H7 (cell line): ENCODE measurements at regions not wholly inside any gene's neighbourhood (a gene's known extent, or its start where the extent isn't known, plus 50 kb on each side); places are given as distances from the start of the nearest gene placed in this dataset.

ENCODE experiments used
- DNase-seq: peaks from one replicate; pipeline ENCODE4 v3.0.0; 2012
- H3K27me3 ChIP-seq: 2 replicates; pipeline ENCODE4 v1.6.0; 2011; ENCODE audit warnings: mild to moderate bottlenecking, low read length; ENCODE audit not compliant: control insufficient read depth, insufficient read depth
- H3K36me3 ChIP-seq: replicated peaks from 2 replicates; pipeline ENCODE4 v1.5.1; 2011; ENCODE audit warnings: low read length; ENCODE audit not compliant: control insufficient read depth, insufficient read depth
- H3K4me3 ChIP-seq: 2 replicates; pipeline ENCODE4 v1.5.1; 2011; ENCODE audit warnings: low read depth, mild to moderate bottlenecking, control low read depth, low read length, moderate library complexity; ENCODE audit not compliant: insufficient read depth

- no peaks in the 10 kb centered on the region for H3K27me3 ChIP-seq
- H3K36me3 ChIP-seq, result no peaks in the 10 kb centered on the region
- H3K4me3 ChIP-seq, result no peak overlapping the region
- DNase-seq, result no peak
Observed at GRCh38 chr5:87769157-87769556, 356.4 kb upstream of the CCNH start.

GRCh38 chr5:87768190-87768589 is 355.5 kb upstream of the CCNH start:
- Histone ChIP-seq H3K4me3 (no peak overlapping the region), H3K36me3 (no peaks in the 10 kb centered on the region), H3K27me3 (no peaks in the 10 kb centered on the region)
- no peak for DNase-seq

GRCh38 chr5:87765009-87765408 is 352.3 kb upstream of the CCNH start:
- Histone ChIP-seq H3K36me3 (no peaks in the 10 kb centered on the region), H3K27me3 (no peaks in the 10 kb centered on the region), H3K4me3 (no peak overlapping the region)
- DNase-seq, result no peak

DNA sequence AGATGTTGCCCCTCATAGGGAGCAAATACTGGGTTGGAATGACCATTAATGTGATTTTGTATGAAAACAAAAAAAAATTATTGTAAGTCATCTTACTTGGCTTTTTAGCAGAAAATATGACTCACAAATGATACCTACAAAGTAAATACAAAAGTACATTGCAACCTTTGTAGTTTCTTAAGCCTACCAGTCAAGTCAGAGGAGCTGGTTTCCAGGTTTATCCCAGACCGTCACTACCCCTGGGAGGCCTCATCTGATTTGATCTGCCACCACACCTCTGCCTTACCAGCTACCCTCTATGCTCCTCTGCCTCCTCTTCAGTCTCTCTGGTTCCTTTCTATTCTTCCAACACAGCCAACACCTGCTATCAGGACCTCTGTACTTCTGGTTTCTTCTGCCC is 349.9 kb upstream of the CCNH start:
- Histone ChIP-seq H3K4me3 (no peak overlapping the region), H3K36me3 (no peaks in the 10 kb centered on the region), H3K27me3 (no peaks in the 10 kb centered on the region)
- DNase-seq, result no peak

- H3K27me3 ChIP-seq, result no peaks in the 10 kb centered on the region
- H3K36me3 ChIP-seq, result no peaks in the 10 kb centered on the region
- no peak overlapping the region for H3K4me3 ChIP-seq
- DNase-seq, result no peak
Observed at GRCh38 chr5:87756951-87757350, 344.2 kb upstream of the CCNH start.

DNA sequence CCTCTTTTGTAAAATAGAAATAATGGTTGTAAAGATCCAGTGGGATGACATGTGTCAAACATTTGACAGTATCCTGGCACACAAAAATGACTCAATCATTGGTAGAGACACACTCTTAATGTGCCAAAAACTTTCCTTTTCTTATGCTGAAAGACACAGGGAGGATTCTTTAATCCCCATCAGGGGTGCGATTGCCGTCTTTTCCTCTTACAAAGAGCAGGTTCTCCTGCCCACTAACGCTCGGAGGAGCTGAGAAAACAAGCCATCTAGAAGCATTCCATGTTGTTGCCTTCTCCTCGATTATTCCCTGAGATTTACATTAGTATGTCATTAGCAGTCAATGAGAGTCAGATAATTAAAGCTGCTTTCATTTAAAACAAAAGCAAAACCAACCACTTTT is 342.6 kb upstream of the CCNH start:
- Histone ChIP-seq H3K36me3 (no peaks in the 10 kb centered on the region), H3K27me3 (no peaks in the 10 kb centered on the region), H3K4me3 (no peak overlapping the region)
- DNase-seq, result peak; percentile 14

DNA sequence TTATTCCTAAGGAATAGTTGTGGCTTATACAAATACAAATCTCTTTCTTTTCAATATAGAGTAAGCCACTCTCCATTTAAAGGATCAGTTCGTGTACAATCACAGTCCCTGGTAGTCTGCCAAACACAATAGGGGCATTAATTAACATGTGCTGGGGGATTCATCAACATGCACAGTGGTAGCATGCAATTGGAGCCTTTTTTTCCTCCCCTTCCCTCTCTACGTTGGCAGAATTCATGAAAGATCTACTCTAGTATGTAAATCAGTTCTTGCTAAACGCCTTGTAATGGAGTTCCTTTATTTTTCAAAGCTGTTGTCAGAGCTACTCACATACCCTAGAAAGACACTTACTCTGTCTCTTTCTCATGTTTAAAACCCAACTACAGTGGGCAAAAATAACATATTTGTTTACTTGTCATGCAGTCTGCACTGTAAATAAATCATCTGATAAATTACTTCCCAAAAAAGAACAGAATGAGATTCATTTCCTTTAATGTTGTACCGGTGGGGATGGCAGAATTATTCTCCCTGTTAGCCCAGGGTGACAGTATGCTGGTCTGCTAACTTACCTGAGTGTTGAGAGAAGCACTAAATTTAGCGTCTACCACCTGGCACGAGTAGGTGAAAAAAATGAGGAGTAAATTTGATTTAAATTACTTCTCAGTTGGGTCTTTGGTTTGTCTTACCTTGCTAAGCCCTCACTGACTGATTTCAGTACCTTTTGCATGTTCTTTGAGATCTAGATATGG is 341.5 kb upstream of the CCNH start:
- H3K27me3 ChIP-seq, result no peaks in the 10 kb centered on the region
- no peak for DNase-seq
- H3K36me3 ChIP-seq, result no peaks in the 10 kb centered on the region
- no peak overlapping the region for H3K4me3 ChIP-seq

DNA sequence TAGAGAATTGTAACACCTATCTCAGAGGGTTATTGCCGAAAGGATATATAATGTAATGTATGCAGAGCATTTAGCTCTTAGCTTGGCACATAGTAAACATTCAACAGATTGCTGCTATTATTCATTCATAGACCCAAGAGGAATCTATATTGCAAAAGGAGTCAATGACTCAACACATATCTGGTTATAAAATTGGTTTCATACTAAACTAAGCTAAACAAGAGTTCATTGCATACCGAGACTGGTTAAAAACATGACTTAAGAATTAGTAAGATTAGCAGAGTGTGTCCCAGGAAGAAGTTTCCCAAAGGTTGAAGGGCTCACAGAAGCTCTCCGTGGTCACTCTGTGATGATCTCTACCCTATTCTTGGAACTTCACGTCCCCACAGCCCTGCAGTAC is 339.6 kb upstream of the CCNH start:
- DNase-seq, result no peak

GRCh38 chr5:87751824-87752223 is 339.1 kb upstream of the CCNH start:
- H3K4me3 ChIP-seq, result no peak overlapping the region
- H3K36me3 ChIP-seq, result no peaks in the 10 kb centered on the region
- no peak for DNase-seq
- no peaks in the 10 kb centered on the region for H3K27me3 ChIP-seq

More for the DNA sequence above, 339.6 kb upstream of the CCNH start:
- Histone ChIP-seq H3K36me3 (no peaks in the 10 kb centered on the region), H3K27me3 (no peaks in the 10 kb centered on the region), H3K4me3 (no peak overlapping the region)

DNA sequence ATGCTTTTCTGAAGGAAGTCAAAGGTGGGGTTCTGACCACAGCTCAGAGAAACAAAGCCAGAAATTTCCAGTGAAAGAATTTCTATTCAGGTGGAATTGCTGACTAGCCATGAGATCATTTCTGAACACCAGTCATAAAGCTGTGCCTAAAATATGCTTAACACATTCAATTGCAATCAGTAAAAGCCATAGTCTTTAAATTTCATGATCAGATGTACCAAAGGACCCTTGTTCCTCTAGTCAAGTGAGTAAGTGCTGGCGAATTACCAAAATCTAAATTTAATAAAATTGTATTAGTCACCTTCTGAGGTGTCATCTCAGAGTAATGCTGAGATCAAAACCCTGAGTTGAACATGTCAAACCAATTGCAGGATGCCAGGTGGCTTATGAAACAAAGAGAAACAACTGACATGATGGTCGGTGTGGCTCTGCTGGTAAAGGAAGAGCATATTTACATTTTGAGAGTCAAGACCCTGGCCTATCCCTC is 334.2 kb upstream of the CCNH start:
- no peaks in the 10 kb centered on the region for H3K27me3 ChIP-seq
- no peak overlapping the region for H3K4me3 ChIP-seq
- no peak for DNase-seq
- H3K36me3 ChIP-seq, result no peaks in the 10 kb centered on the region

- H3K4me3 ChIP-seq, result no peak overlapping the region
- DNase-seq, result no peak
Observed at GRCh38 chr5:87746341-87746740, 333.6 kb upstream of the CCNH start.

DNA sequence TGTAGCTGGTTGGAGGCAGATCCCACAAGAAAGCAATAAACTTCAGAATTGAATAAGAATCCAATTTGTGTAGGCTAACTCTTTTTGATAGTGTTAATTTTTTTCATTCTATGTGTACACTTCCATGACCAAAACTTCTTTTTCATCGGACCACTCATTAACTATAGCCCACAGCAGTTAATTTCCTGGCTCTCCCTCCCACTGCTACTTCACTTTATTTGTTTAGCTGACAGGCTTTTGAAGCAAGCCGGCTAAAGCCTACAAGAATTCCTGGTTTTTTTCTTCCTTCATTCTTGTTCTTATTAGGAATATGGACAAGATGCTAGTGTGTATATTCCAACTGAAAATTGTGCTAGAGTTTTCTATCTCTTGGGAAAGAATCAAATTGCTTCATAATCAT is 329.2 kb upstream of the CCNH start:
- DNase-seq, result no peak
- no peaks in the 10 kb centered on the region for H3K36me3 ChIP-seq
- H3K27me3 ChIP-seq, result no peaks in the 10 kb centered on the region
- no peak overlapping the region for H3K4me3 ChIP-seq

More at GRCh38 chr5:87746341-87746740, 333.6 kb upstream of the CCNH start:
- no peaks in the 10 kb centered on the region for H3K36me3 ChIP-seq
- H3K27me3 ChIP-seq, result no peaks in the 10 kb centered on the region

- no peak for DNase-seq
- Histone ChIP-seq H3K36me3 (no peaks in the 10 kb centered on the region), H3K27me3 (no peaks in the 10 kb centered on the region), H3K4me3 (no peak overlapping the region)
Observed at GRCh38 chr5:87735923-87736322, 323.2 kb upstream of the CCNH start.

DNA sequence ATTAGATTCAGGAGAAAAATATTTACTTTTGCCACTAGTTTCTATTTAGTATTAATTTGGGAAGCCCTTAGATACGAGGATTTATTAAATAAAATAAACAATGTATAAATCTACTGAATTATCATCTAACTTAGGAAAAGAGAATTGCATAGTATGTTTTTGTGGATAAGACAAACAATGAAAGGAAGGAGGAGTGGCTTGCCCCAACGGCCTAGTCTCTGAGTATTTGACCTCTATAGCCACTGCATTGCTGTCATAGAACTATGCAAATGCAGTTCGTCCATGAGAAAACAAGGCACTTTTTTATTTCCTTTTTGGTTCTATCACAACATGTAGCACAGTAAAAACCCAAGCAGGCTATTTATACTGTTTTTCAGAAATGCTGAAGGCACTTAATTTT is 321.2 kb upstream of the CCNH start:
- Histone ChIP-seq H3K36me3 (no peaks in the 10 kb centered on the region), H3K4me3 (no peak overlapping the region), H3K27me3 (no peaks in the 10 kb centered on the region)

DNA sequence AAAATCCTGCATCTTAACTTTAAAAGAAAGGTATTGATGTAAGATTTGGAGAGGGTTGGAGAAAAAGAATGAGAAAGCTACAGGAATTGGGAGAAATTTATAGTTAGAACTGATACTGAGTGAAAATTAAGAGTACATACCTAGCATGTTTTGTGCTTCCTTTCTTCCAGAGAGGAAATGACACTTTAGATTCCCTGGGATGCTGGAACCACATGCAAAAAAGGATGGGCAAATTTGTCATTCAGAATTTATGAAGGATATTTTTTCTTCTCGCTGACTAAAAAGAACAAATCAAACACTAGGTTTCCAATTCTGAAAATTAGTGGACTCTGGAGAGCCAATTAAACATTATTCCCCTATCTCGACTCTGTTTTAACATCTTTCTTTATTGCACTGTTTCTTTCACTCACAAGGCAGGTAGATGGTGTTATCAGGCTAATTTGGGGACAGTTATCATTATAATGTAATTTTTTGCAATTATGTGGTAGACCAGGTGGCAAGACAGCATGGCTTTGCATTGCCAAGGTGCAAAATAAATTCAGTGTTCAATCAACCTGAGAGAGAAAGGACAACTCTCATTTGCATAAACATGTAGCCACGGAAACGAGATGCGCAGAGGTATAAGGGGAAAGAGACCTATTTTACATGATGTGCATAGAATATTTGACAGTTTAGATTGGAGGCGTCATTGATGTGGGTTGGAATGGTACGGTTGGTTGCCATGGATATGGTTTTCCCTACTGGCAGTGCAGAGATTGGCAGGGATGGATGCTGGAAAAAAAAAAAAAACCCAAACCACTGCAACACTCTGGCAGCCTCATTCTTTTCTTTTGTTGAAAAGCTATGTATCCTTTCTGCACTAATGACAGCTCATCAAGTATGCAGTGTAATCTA is 320.4 kb upstream of the CCNH start:
- Histone ChIP-seq H3K27me3 (no peaks in the 10 kb centered on the region), H3K4me3 (no peak overlapping the region), H3K36me3 (no peaks in the 10 kb centered on the region)
- DNase-seq, result no peak

More for the DNA sequence above, 321.2 kb upstream of the CCNH start:
- no peak for DNase-seq
